Liver (tissue), 8 donors: ENCODE measurements at regions not wholly inside any gene's neighbourhood (a gene's known extent, or its start where the extent isn't known, plus 50 kb on each side); places are given as distances from the start of the nearest gene placed in this dataset.

ENCODE experiments used
- DNase-seq: peaks from one replicate; pipeline ENCODE4 v3.0.0-alpha.2; 2017; ENCODE audit warnings: low spot score
- H3K27ac ChIP-seq, 2 donors: one replicate each; pipeline ENCODE4 v1.7.0; 2013; ENCODE audit warnings: inconsistent platforms in 2 of 2, low read length in 2 of 2, control low read depth in 1 of 2, low read depth in 1 of 2, mild to moderate bottlenecking in 1 of 2
- H3K27me3 ChIP-seq, 4 donors: one replicate each; pipeline versions ENCODE4 v1.6.1 to v1.7.0; 2013; ENCODE audit warnings: low read length in 3 of 4, inconsistent platforms in 1 of 4, mild to moderate bottlenecking in 1 of 4, moderate library complexity in 1 of 4; ENCODE audit not compliant: control insufficient read depth in 4 of 4, insufficient read depth in 4 of 4
- H3K36me3 ChIP-seq, 4 donors: one replicate each; pipeline versions ENCODE4 v1.6.1 to v1.7.0; 2013; ENCODE audit warnings: low read length in 3 of 4, mild to moderate bottlenecking in 3 of 4, low read depth in 1 of 4, moderate library complexity in 1 of 4; ENCODE audit not compliant: control insufficient read depth in 4 of 4, insufficient read depth in 3 of 4
- H3K4me1 ChIP-seq, 4 donors: one replicate each; pipeline versions ENCODE4 v1.6.1 to v1.7.0; 2013; ENCODE audit warnings: low read length in 3 of 4, mild to moderate bottlenecking in 3 of 4, moderate library complexity in 1 of 4; ENCODE audit not compliant: control insufficient read depth in 4 of 4, insufficient read depth in 4 of 4
- H3K4me3 ChIP-seq, 3 donors: one replicate each; pipeline versions ENCODE4 v1.6.1 to v1.7.0; 2013; ENCODE audit warnings: low read length in 3 of 3, control low read depth in 1 of 3, low read depth in 1 of 3, mild to moderate bottlenecking in 1 of 3
- H3K9ac ChIP-seq, 2 donors: one replicate each; pipeline ENCODE4 v1.7.0; 2013; ENCODE audit warnings: low read length in 2 of 2, mild to moderate bottlenecking in 2 of 2, moderate library complexity in 2 of 2, control low read depth in 1 of 2, low read depth in 1 of 2
- H3K9me3 ChIP-seq, 4 donors: one replicate each; pipeline versions ENCODE4 v1.6.1 to v1.7.0; 2013; ENCODE audit warnings: low read length in 3 of 4; ENCODE audit not compliant: control insufficient read depth in 4 of 4
- CTCF ChIP-seq: fragments of 150-350 bp; IDR thresholded peaks from 2 replicates; pipeline ENCODE4 v1.5.1; 2017; ENCODE audit warnings: improper control_type of control experiment, low read depth, low read length; ENCODE audit not compliant: missing input control
- EGR1 ChIP-seq, 2 donors: IDR thresholded peaks; 2 replicates each; pipeline ENCODE4 v1.6.1; 2016 to 2018; ENCODE audit warnings: antibody characterized with exemption in 2 of 2, low read depth in 2 of 2
- FOXA1 ChIP-seq: IDR thresholded peaks from 2 replicates; pipeline ENCODE4 v1.6.1; 2016; ENCODE audit warnings: antibody characterized with exemption
- FOXA2 ChIP-seq: IDR thresholded peaks from 2 replicates; pipeline ENCODE4 v1.6.1; 2016; ENCODE audit warnings: antibody characterized with exemption
- GABPA ChIP-seq, 2 donors: IDR thresholded peaks in 1 of 2; conservative IDR thresholded peaks in 1 of 2; 2 replicates each; pipeline ENCODE4 v1.6.1; 2016; ENCODE audit warnings: antibody characterized with exemption in 2 of 2, mild to moderate bottlenecking in 1 of 2, moderate library complexity in 1 of 2
- HNF4A ChIP-seq, 2 donors: conservative IDR thresholded peaks; 2 replicates each; pipeline ENCODE4 v1.6.1; 2016; ENCODE audit warnings: antibody characterized with exemption in 2 of 2, mild to moderate bottlenecking in 2 of 2
- HNF4G ChIP-seq: IDR thresholded peaks from 2 replicates; pipeline ENCODE4 v1.6.1; 2016; ENCODE audit warnings: antibody characterized with exemption
- NR2F2 ChIP-seq: IDR thresholded peaks from 2 replicates; pipeline ENCODE4 v1.6.1; 2016; ENCODE audit warnings: antibody characterized with exemption
- RXRA ChIP-seq, 2 donors: IDR thresholded peaks; 2 replicates each; pipeline ENCODE4 v1.6.1; 2017 to 2018; ENCODE audit warnings: antibody characterized with exemption in 2 of 2, mild to moderate bottlenecking in 1 of 2
- SP1 ChIP-seq: IDR thresholded peaks from 2 replicates; pipeline ENCODE4 v1.6.1; 2018; ENCODE audit warnings: antibody characterized with exemption, mild to moderate bottlenecking
- WGBS: extraction: QIAGEN DNeasy Blood & Tissue Kit; methylation state at CpG from one replicate; pipeline ENCODE4 v1.1.7; 2013; 5-methylcytosine and 5-hydroxymethylcytosine counted together
- TF ChIP-seq, protein P1 (sequence below): IDR thresholded peaks from 2 replicates; pipeline ENCODE4 v1.6.1; 2016; ENCODE audit warnings: antibody characterized with exemption
- TF ChIP-seq, protein P2 (sequence below): IDR thresholded peaks from 2 replicates; pipeline ENCODE4 v1.6.1; 2016; ENCODE audit warnings: antibody characterized with exemption
- TF ChIP-seq, protein P3 (sequence below): IDR thresholded peaks from 2 replicates; pipeline ENCODE4 v1.6.1; 2016; ENCODE audit warnings: antibody characterized with exemption, mild to moderate bottlenecking
- TF ChIP-seq, protein P4 (sequence below): IDR thresholded peaks from 2 replicates; pipeline ENCODE4 v1.6.1; 2016; ENCODE audit warnings: antibody characterized with exemption
- donor health status: healthy.
- donor health status: healthy.
- donor health status: healthy.
- donor health status: healthy.
- donor health status: healthy.

GRCh38 chr4:136121426-136121825, 1410.9 kb downstream of the PCDH18 start (continued):
- TF ChIP-seq, protein P1, sequence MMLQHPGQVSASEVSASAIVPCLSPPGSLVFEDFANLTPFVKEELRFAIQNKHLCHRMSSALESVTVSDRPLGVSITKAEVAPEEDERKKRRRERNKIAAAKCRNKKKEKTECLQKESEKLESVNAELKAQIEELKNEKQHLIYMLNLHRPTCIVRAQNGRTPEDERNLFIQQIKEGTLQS = no peak
- no peak for TF ChIP-seq RXRA (IDR thresholded peaks at IDR 0.05)
- TF ChIP-seq, protein P2, sequence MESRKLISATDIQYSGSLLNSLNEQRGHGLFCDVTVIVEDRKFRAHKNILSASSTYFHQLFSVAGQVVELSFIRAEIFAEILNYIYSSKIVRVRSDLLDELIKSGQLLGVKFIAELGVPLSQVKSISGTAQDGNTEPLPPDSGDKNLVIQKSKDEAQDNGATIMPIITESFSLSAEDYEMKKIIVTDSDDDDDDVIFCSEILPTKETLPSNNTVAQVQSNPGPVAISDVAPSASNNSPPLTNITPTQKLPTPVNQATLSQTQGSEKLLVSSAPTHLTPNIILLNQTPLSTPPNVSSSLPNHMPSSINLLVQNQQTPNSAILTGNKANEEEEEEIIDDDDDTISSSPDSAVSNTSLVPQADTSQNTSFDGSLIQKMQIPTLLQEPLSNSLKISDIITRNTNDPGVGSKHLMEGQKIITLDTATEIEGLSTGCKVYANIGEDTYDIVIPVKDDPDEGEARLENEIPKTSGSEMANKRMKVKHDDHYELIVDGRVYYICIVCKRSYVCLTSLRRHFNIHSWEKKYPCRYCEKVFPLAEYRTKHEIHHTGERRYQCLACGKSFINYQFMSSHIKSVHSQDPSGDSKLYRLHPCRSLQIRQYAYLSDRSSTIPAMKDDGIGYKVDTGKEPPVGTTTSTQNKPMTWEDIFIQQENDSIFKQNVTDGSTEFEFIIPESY = no peak

DNA sequence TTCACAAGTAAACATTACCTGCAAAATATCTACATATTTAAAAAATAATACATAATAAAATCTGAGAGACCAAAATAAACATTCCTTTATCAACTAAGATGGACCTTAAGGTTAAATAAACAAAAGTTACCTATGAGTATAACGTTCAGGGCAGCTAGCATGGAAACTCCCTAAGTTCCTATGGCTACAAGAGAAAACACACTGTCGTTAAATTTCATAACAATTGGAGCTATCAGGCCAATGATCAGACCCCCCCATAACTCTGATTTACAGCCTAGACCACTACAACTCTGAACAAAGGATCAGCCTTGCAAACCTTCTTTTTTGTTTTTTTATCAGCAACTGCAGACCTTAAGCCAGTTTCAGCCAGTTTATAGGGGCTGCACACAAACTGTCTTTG, 1418.4 kb downstream of the PCDH18 start:
- H3K4me1 ChIP-seq = no peaks in the 10 kb centered on the region
- DNase-seq = no peak
- no peak overlapping the region for H3K27ac ChIP-seq
- no peaks in the 10 kb centered on the region for H3K36me3 ChIP-seq
- H3K4me3 ChIP-seq = no peak overlapping the region
- no peaks in the 10 kb centered on the region for H3K9me3 ChIP-seq
- WGBS = 24% methylated on average over 2 of the region's 2 CpGs
- no peak for TF ChIP-seq FOXA1
- no peak for TF ChIP-seq FOXA2
- no peak for TF ChIP-seq SP1
- TF ChIP-seq CTCF = no peak
- no peak for TF ChIP-seq HNF4G
- TF ChIP-seq, protein P1 = no peak
- no peak for TF ChIP-seq GABPA (IDR thresholded peaks at IDR 0.05 in 1 of 2, conservative IDR thresholded peaks at IDR 0.05 in 1 of 2)
- TF ChIP-seq EGR1 (IDR thresholded peaks at IDR 0.05; ENCODE audit: low read depth in 2 of 2) = no peak
- no peak for TF ChIP-seq RXRA (IDR thresholded peaks at IDR 0.05)
- no peak for TF ChIP-seq HNF4A (conservative IDR thresholded peaks at IDR 0.05)
- TF ChIP-seq, protein P3, sequence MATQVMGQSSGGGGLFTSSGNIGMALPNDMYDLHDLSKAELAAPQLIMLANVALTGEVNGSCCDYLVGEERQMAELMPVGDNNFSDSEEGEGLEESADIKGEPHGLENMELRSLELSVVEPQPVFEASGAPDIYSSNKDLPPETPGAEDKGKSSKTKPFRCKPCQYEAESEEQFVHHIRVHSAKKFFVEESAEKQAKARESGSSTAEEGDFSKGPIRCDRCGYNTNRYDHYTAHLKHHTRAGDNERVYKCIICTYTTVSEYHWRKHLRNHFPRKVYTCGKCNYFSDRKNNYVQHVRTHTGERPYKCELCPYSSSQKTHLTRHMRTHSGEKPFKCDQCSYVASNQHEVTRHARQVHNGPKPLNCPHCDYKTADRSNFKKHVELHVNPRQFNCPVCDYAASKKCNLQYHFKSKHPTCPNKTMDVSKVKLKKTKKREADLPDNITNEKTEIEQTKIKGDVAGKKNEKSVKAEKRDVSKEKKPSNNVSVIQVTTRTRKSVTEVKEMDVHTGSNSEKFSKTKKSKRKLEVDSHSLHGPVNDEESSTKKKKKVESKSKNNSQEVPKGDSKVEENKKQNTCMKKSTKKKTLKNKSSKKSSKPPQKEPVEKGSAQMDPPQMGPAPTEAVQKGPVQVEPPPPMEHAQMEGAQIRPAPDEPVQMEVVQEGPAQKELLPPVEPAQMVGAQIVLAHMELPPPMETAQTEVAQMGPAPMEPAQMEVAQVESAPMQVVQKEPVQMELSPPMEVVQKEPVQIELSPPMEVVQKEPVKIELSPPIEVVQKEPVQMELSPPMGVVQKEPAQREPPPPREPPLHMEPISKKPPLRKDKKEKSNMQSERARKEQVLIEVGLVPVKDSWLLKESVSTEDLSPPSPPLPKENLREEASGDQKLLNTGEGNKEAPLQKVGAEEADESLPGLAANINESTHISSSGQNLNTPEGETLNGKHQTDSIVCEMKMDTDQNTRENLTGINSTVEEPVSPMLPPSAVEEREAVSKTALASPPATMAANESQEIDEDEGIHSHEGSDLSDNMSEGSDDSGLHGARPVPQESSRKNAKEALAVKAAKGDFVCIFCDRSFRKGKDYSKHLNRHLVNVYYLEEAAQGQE = no peak
- TF ChIP-seq NR2F2 = no peak
- TF ChIP-seq, protein P4, sequence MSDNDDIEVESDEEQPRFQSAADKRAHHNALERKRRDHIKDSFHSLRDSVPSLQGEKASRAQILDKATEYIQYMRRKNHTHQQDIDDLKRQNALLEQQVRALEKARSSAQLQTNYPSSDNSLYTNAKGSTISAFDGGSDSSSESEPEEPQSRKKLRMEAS = no peak
- no peak overlapping the region for H3K9ac ChIP-seq
- no peaks in the 10 kb centered on the region for H3K27me3 ChIP-seq
